ENCODE measurements at regions not wholly inside any gene's neighbourhood (a gene's known extent, or its start where the extent isn't known, plus 50 kb on each side); places are given as distances from the start of the nearest gene placed in this dataset.

- DNase-seq (ENCODE audit: low read depth, low spot score): no peak
Measured at GRCh38 chr13:58773280-58773859, 1141.8 kb downstream of the PCDH17 start.

- DNase-seq (ENCODE audit: low read depth, low spot score): no peak
Measured at GRCh38 chr13:58782736-58783135, 1151.2 kb downstream of the PCDH17 start.

- no peak for DNase-seq (ENCODE audit: low read depth, low spot score)
Measured at GRCh38 chr13:58792854-58793253, 1161.3 kb downstream of the PCDH17 start.

- no peak for DNase-seq (ENCODE audit: low read depth, low spot score)
Measured at GRCh38 chr13:58795715-58796114, 1164.2 kb downstream of the PCDH17 start.

GRCh38 chr13:58804832-58805231 is 1173.3 kb downstream of the PCDH17 start:
- no peak for DNase-seq (ENCODE audit: low read depth, low spot score)

GRCh38 chr13:58806401-58806800 is 1174.9 kb downstream of the PCDH17 start:
- DNase-seq (ENCODE audit: low read depth, low spot score): no peak

GRCh38 chr13:58823701-58824100 is 1192.2 kb downstream of the PCDH17 start:
- no peak for DNase-seq (ENCODE audit: low read depth, low spot score)

GRCh38 chr13:58827904-58828303 is 1196.4 kb downstream of the PCDH17 start:
- no peak for DNase-seq (ENCODE audit: low read depth, low spot score)

- DNase-seq (ENCODE audit: low read depth, low spot score): no peak
Measured at GRCh38 chr13:58830841-58831240, 1199.3 kb downstream of the PCDH17 start.

GRCh38 chr13:58838615-58839014 is 1207.1 kb downstream of the PCDH17 start:
- no peak for DNase-seq (ENCODE audit: low read depth, low spot score)

- DNase-seq (ENCODE audit: low read depth, low spot score): no peak
Measured at GRCh38 chr13:58843071-58843470, 1211.5 kb downstream of the PCDH17 start.

- no peak for DNase-seq (ENCODE audit: low read depth, low spot score)
Measured at GRCh38 chr13:58843567-58843966, 1212.0 kb downstream of the PCDH17 start.

- no peak for DNase-seq (ENCODE audit: low read depth, low spot score)
Measured at GRCh38 chr13:58850161-58850560, 1218.6 kb downstream of the PCDH17 start.

- no peak for DNase-seq (ENCODE audit: low read depth, low spot score)
Measured at GRCh38 chr13:58852076-58852475, 1220.5 kb downstream of the PCDH17 start.

GRCh38 chr13:58855283-58855682 is 1223.7 kb downstream of the PCDH17 start:
- no peak for DNase-seq (ENCODE audit: low read depth, low spot score)

- DNase-seq (ENCODE audit: low read depth, low spot score): no peak
Measured at GRCh38 chr13:58858870-58859371, 1227.4 kb downstream of the PCDH17 start.

- DNase-seq (ENCODE audit: low read depth, low spot score): no peak
Measured at GRCh38 chr13:58865286-58865685, 1233.7 kb downstream of the PCDH17 start.

GRCh38 chr13:58869566-58869965 is 1238.0 kb downstream of the PCDH17 start:
- DNase-seq (ENCODE audit: low read depth, low spot score): no peak

- no peak for DNase-seq (ENCODE audit: low read depth, low spot score)
Measured at GRCh38 chr13:58876473-58876872, 1244.9 kb downstream of the PCDH17 start.

- DNase-seq (ENCODE audit: low read depth, low spot score): no peak
Measured at GRCh38 chr13:58879114-58879513, 1247.6 kb downstream of the PCDH17 start.

GRCh38 chr13:58882516-58882915 is 1251.0 kb downstream of the PCDH17 start:
- DNase-seq (ENCODE audit: low read depth, low spot score): no peak

- DNase-seq (ENCODE audit: low read depth, low spot score): no peak
Measured at GRCh38 chr13:58883405-58883804, 1251.9 kb downstream of the PCDH17 start.

- no peak for DNase-seq (ENCODE audit: low read depth, low spot score)
Measured at GRCh38 chr13:58884353-58885209, 1253.0 kb downstream of the PCDH17 start.
